Small intestine (tissue), 7 donors: ENCODE measurements at regions not wholly inside any gene's neighbourhood (a gene's known extent, or its start where the extent isn't known, plus 50 kb on each side); places are given as distances from the start of the nearest gene placed in this dataset.

ENCODE experiments used
- DNase-seq, 2 donors: peaks; one replicate each; pipeline versions ENCODE4 v3.0.0 to v3.0.0-alpha.2; 2013
- FAIRE-seq: peaks from 2 replicates; lab custom pipeline; 2012; peaks lifted over from hg19 to GRCh38; lab: Jason Lieb, UNC
- H3K27ac ChIP-seq, 3 donors: one replicate each; pipeline ENCODE4 v1.5.1; 2013; ENCODE audit warnings: low read length in 2 of 3, mild to moderate bottlenecking in 2 of 3, control low read depth in 1 of 3, inconsistent platforms in 1 of 3, low read depth in 1 of 3, moderate library complexity in 1 of 3
- H3K27me3 ChIP-seq, 3 donors: one replicate each; pipeline ENCODE4 v1.6.1; 2013; ENCODE audit warnings: low read length in 3 of 3, inconsistent platforms in 1 of 3; ENCODE audit not compliant: control insufficient read depth in 3 of 3, insufficient read depth in 3 of 3
- H3K36me3 ChIP-seq, 3 donors: one replicate each; pipeline ENCODE4 v1.6.1; 2013; ENCODE audit warnings: low read length in 3 of 3, inconsistent platforms in 1 of 3, low read depth in 1 of 3, mild to moderate bottlenecking in 1 of 3, moderate library complexity in 1 of 3; ENCODE audit not compliant: control insufficient read depth in 3 of 3, insufficient read depth in 2 of 3
- H3K4me1 ChIP-seq, 3 donors: one replicate each; pipeline ENCODE4 v1.6.1; 2013; ENCODE audit warnings: low read length in 2 of 3, inconsistent platforms in 1 of 3, low read depth in 1 of 3, mild to moderate bottlenecking in 1 of 3, moderate library complexity in 1 of 3; ENCODE audit not compliant: control insufficient read depth in 3 of 3, insufficient read depth in 2 of 3
- H3K4me3 ChIP-seq, 3 donors: one replicate each; pipeline ENCODE4 v1.5.1; 2013; ENCODE audit warnings: low read length in 3 of 3, control low read depth in 1 of 3, inconsistent platforms in 1 of 3, low read depth in 1 of 3, mild to moderate bottlenecking in 1 of 3, moderate library complexity in 1 of 3
- H3K9me3 ChIP-seq, 2 donors: one replicate each; pipeline ENCODE4 v1.6.1; 2013; ENCODE audit warnings: low read depth in 1 of 2, low read length in 1 of 2; ENCODE audit not compliant: control insufficient read depth in 2 of 2, insufficient read depth in 1 of 2
- WGBS, 3 donors: extraction: QIAGEN DNeasy Blood & Tissue Kit; methylation state at CpG; one replicate each; pipeline ENCODE4 v1.1.7; 2013; 5-methylcytosine and 5-hydroxymethylcytosine counted together
- donor health status: healthy with polysubstance abuse.
- donor health status: control.
- donor health status: control.
- donor health status: Bipolar disorder and iron deficiency.
- donor health status: healthy.

DNA sequence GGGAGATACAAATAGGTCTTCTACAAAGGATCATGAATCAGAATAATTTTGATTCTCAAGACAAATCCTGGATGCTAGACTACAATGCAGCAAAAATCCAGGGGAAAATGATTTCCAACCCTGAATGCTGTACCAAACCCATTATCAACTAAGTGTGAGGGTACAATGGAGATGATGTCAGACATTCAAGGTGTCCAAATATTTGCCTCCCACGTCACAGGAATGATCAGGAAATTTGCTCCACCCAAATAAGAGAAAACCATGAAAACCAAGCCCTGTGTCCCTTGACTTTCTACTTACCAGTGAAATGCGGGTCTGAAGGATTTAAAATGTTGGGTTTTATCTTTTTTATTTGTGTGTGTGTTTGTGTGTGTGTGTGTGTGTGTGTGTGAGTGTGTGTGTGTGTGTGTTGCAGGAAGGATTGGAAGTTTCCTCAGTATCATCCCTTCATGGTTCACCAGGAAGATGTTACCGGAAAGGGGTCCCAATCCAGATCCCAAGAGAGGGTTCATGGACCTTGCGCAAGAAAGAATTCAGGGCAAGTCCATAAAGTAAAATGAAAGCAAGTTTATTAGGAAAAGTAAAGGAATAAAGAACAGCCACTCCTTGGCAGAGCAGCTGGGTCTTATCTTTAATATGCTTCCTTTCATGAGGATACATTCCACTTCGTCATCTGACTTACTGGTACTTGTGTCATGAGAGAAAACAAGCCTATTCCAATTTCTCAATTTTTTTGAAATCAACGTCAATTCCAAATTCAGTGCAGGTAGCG, 61.1 kb upstream of the ID2 start:
- WGBS, 3 donors, result 38 to 65% (median 64%) methylated on average over 7 of the region's 7 CpGs
- FAIRE-seq, result no peak
- H3K4me3 ChIP-seq, result no peak overlapping the region
- H3K27me3 ChIP-seq, result no peaks in the 10 kb centered on the region
- DNase-seq, result peak; percentile 37 to 74
- H3K9me3 ChIP-seq, result no peaks in the 10 kb centered on the region
- peaks cover 0 to 45% (median 5%) of the 10 kb centered on the region in 3 donors for H3K4me1 ChIP-seq
- H3K36me3 ChIP-seq, result no peaks in the 10 kb centered on the region
- peak overlapping the region in 1 of 3 donors; percentile 44 for H3K27ac ChIP-seq

DNA sequence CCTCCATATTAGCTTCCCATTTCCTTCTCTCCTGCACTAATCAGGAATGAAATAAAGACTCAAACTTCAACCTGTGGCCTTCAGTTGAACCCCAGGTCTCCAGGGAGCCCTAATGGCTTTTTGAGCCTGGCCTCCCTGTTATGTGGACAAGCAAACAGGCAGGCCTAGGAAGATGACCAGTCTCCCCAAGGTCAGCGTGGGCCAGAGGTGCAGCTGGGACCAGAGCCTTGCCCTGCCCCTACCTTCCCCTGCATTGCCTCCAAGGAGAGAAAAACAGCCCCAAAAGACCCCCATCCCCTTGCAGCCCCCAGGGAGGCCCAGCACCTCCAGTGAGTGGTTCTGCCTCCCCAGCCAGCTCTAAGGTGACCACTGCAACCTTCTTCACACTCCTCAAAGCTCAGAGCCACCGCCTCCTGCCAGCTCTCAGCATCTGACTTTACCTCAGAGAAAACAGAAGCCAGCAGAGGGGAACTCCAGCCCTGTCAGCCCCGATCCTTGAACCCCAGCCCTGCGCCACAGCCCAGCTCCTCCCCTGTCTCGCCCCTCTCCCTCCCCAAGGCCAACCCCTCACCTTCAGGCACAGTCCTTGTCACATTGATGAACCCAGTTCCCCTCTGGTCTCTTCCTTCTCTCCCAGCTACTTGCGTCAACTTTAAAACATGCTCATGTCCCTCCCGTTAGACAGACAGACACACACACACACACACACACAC, 59.5 kb upstream of the ID2 start:
- FAIRE-seq (no peak), DNase-seq (no peak)
- H3K27me3 ChIP-seq, result no peaks in the 10 kb centered on the region
- no peak overlapping the region for H3K4me3 ChIP-seq
- no peak overlapping the region for H3K27ac ChIP-seq
- H3K9me3 ChIP-seq, result no peaks in the 10 kb centered on the region
- H3K4me1 ChIP-seq, result peaks cover 0 to 59% (median 8%) of the 10 kb centered on the region in 3 donors
- 64 to 81% (median 72%) methylated on average over 7 of the region's 7 CpGs for WGBS, 3 donors
- no peaks in the 10 kb centered on the region for H3K36me3 ChIP-seq

DNA sequence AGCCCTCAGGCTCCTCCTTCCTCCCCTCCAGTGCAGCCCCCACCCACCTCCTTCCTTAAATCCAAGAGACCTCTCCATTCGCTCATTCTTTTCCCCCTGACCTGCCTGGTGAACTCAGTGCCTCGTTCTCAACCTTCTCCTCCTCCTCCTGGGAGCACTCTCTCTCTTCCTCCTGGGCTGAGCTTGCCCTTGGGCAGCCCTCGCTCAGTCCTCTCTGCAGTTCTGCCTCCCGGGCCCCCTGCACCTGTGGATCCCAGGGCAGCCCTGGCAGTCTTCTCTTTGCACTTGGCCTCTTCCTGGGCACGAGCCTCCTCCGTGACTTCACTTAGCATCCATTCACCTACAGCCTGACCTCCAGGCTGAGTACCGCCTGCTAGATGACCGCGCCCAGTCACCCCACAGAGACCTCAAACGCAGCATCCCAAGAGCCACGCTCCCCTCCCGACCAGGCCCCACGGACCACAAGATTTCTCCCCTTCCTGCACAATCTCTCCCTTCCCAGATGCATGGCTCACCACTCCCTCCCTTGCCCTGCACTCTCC, 58.9 kb upstream of the ID2 start:
- FAIRE-seq (no peak), DNase-seq (no peak)
- no peak overlapping the region for H3K27ac ChIP-seq
- H3K36me3 ChIP-seq, result no peaks in the 10 kb centered on the region
- H3K9me3 ChIP-seq, result no peaks in the 10 kb centered on the region
- WGBS, 3 donors, result 83 to 91% (median 84%) methylated on average over 12 to 13 of the region's 13 CpGs
- no peaks in the 10 kb centered on the region for H3K27me3 ChIP-seq
- H3K4me3 ChIP-seq, result no peak overlapping the region
- H3K4me1 ChIP-seq, result peaks cover 0 to 64% (median 8%) of the 10 kb centered on the region in 3 donors

DNA sequence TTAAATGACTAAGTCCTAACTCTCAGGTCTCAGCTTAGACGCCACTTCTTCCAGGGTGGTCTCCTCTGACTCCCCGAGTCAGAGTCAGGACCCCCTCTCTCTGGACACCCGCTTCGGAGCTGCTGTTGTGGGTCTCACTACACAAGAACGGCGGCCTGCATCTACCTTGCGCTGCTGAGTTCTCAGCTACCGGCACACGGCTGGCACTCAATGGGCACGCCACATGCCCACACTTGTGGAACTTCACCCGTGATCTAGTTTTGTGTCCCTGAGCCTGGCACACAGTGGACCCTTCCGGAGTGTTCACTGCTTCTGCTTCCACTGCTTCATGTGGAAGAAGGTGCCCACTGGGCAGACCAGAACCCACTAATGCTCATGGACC, 58.3 kb upstream of the ID2 start:
- Histone ChIP-seq H3K9me3 (no peaks in the 10 kb centered on the region), H3K27me3 (no peaks in the 10 kb centered on the region), H3K4me1 (peaks cover 0 to 70% (median 10%) of the 10 kb centered on the region in 3 donors), H3K4me3 (no peak overlapping the region), H3K27ac (peak overlapping the region in 1 of 3 donors; percentile 93), H3K36me3 (no peaks in the 10 kb centered on the region)
- WGBS, 3 donors, result 85 to 88% (median 86%) methylated on average over 12 of the region's 12 CpGs
- no peak for FAIRE-seq
- no peak for DNase-seq

DNA sequence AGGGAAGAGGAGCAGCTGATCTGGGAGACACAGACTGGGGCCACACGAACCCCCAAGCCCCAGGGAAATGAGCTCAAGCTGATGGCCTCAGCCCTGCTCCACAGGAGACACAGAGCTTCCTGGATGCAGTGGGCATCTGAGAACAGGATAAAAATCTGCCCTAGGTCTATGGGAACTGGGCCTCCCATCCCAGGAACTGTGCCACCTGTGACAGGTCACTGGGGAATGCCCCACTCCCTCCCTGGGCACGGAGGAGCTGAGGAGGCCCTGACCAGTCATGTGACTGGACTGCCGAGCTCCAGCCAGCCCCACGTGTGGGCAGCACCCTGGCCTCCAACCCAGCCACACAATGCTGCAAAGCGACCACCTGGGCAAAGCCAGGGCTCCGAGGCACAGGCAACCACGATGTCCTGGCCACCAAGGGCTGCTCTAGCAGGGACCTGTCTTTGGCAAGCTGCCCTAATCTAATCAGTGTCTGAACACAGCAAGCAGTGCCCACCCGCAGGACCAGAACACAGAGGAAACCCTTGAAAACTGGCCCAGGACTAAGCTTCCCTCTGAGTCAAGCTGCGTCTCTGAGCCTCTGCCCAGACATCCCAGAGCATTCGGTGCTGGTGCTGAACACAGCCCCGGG, 57.8 kb upstream of the ID2 start:
- DNase-seq (no peak), FAIRE-seq (no peak)
- 72 to 78% (median 73%) methylated on average over 11 of the region's 11 CpGs for WGBS, 3 donors
- H3K36me3 ChIP-seq, result no peaks in the 10 kb centered on the region
- H3K9me3 ChIP-seq, result no peaks in the 10 kb centered on the region
- peak overlapping the region in 1 of 3 donors; percentile 93 for H3K27ac ChIP-seq
- peaks cover 0 to 75% (median 10%) of the 10 kb centered on the region in 3 donors for H3K4me1 ChIP-seq
- no peak overlapping the region for H3K4me3 ChIP-seq
- no peaks in the 10 kb centered on the region for H3K27me3 ChIP-seq

DNA sequence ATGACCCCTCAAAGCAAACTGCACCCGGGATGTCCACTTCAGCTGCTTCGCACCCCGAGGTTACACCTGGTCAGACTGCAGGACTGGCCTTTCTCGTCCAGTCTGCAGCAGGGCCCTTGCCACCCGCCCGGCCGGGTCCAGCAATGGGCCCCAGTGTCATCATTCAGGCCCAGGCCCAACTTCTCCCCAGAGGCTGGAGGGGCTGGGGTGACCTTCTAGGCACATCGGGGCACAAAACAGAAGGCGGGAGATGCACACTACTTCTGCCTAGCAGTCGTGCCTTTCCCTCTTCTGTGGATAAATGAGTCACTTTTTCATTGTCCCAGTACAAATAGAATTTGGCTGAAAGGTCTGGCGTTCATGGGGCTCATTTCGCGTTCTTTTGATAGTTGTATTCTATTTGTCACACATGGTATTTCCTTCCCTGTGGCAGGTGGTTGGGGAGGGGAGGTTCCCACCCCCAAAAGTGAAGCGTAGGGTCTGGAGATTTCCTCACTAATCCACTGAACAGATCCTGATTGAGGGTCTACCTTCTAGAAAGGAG, 56.9 kb upstream of the ID2 start:
- DNase-seq, result no peak
- Histone ChIP-seq H3K36me3 (no peaks in the 10 kb centered on the region), H3K9me3 (no peaks in the 10 kb centered on the region), H3K27ac (peak overlapping the region in 1 of 3 donors; percentile 93), H3K4me1 (peaks cover 0 to 82% (median 10%) of the 10 kb centered on the region in 3 donors), H3K27me3 (no peaks in the 10 kb centered on the region), H3K4me3 (no peak overlapping the region)
- FAIRE-seq, result no peak
- WGBS, 3 donors, result 64 to 78% (median 66%) methylated on average over 14 of the region's 14 CpGs

DNA sequence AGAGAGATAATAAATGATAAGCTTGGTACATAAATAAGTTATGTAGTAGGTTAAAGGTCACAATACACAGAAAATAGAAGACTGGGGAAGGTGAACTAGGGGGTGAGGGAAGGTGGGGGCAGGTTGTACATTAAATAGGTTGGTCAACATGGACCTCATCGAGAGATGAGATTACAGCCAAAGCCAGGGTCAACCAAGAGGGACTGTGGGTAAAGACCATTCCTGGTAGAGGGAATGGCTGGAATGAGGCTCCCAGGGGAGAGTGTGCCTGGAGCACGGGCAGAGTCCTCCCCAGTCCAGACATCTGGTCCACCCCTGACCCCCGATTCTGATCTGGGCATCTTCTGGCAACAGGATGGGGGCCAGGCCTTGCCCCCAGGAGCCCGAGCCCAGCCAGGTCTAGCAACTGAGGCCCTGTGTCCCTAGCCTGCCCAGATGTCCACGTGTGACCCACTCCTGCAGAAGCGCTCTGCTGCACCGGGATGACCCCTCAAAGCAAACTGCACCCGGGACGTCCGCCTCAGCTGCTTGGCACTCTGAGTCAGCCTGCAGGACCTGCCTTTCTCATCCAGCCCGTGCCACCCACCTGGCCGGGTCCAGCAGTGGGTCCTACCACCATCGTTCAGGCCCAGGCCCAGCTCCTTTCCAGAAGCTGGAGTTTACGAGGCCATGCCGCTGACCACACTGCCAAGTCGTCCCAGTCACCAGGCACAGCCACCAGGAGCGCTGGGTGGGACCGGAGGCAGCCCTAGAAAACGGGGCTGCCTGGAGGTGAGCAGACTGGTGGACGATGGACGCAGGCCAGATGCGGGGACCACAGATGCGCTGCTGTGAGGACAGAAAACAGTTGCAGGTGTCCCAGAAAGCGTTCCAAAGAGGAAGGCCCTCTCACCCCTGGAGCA, 56.2 kb upstream of the ID2 start:
- WGBS, 3 donors, result 84 to 91% (median 88%) methylated on average over 24 of the region's 24 CpGs
- Histone ChIP-seq H3K27ac (peak overlapping the region in 1 of 3 donors; percentile 93), H3K36me3 (no peaks in the 10 kb centered on the region), H3K4me3 (no peak overlapping the region), H3K4me1 (peaks cover 0 to 82% (median 10%) of the 10 kb centered on the region in 3 donors), H3K27me3 (no peaks in the 10 kb centered on the region), H3K9me3 (no peaks in the 10 kb centered on the region)
- DNase-seq (peak; percentile 33 to 76), FAIRE-seq (no peak)
